ENCODE measurements at regions not wholly inside any gene's neighbourhood (a gene's known extent, or its start where the extent isn't known, plus 50 kb on each side); places are given as distances from the start of the nearest gene placed in this dataset.

DNA sequence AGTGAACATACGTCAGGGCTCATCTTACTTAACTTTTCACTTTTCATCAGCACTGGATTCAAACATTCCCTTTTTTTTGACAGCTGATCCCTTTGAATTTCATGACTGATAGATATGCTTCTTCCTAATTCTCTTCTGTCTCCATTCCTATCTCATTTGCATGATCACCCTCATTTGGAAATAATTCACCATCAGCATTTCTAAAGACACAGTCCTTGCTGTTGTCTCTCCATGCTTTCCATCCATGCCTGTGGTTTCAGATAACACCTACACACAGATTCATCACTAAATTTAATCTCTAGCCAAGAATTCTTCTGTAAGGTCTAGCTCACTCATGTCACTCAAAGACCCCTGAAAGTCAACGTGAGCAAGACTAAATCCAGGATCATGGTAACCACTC lies 228.4 kb upstream of the BTBD3 start:
- ATAC-seq: no peak
- no peak for TF ChIP-seq ZC3H10 (CRISPR knock-in tag; IDR thresholded peaks at IDR 0.05)
- no peak for TF ChIP-seq TOX (CRISPR knock-in tag; IDR thresholded peaks at IDR 0.05; ENCODE audit: borderline replicate concordance)
- TF ChIP-seq, protein P1, sequence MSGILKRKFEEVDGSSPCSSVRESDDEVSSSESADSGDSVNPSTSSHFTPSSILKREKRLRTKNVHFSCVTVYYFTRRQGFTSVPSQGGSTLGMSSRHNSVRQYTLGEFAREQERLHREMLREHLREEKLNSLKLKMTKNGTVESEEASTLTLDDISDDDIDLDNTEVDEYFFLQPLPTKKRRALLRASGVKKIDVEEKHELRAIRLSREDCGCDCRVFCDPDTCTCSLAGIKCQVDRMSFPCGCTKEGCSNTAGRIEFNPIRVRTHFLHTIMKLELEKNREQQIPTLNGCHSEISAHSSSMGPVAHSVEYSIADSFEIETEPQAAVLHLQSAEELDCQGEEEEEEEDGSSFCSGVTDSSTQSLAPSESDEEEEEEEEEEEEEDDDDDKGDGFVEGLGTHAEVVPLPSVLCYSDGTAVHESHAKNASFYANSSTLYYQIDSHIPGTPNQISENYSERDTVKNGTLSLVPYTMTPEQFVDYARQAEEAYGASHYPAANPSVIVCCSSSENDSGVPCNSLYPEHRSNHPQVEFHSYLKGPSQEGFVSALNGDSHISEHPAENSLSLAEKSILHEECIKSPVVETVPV (CRISPR knock-in tag; IDR thresholded peaks at IDR 0.05): no peak
- no peak for TF ChIP-seq BACH2 (CRISPR knock-in tag; IDR thresholded peaks at IDR 0.05; ENCODE audit: borderline replicate concordance)
- TF ChIP-seq CSDC2 (CRISPR knock-in tag; IDR thresholded peaks at IDR 0.05): no peak
- TF ChIP-seq TCF4 (CRISPR knock-in tag; IDR thresholded peaks at IDR 0.05; ENCODE audit: borderline replicate concordance): no peak
- TF ChIP-seq RARB (CRISPR knock-in tag; IDR thresholded peaks at IDR 0.05): no peak
- TF ChIP-seq, protein P2, sequence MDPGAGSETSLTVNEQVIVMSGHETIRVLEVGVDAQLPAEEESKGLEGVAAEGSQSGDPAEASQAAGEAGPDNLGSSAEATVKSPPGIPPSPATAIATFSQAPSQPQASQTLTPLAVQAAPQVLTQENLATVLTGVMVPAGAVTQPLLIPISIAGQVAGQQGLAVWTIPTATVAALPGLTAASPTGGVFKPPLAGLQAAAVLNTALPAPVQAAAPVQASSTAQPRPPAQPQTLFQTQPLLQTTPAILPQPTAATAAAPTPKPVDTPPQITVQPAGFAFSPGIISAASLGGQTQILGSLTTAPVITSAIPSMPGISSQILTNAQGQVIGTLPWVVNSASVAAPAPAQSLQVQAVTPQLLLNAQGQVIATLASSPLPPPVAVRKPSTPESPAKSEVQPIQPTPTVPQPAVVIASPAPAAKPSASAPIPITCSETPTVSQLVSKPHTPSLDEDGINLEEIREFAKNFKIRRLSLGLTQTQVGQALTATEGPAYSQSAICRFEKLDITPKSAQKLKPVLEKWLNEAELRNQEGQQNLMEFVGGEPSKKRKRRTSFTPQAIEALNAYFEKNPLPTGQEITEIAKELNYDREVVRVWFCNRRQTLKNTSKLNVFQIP (CRISPR knock-in tag; IDR thresholded peaks at IDR 0.05; ENCODE audit: borderline replicate concordance, low read depth): no peak
- TF ChIP-seq, protein P3, sequence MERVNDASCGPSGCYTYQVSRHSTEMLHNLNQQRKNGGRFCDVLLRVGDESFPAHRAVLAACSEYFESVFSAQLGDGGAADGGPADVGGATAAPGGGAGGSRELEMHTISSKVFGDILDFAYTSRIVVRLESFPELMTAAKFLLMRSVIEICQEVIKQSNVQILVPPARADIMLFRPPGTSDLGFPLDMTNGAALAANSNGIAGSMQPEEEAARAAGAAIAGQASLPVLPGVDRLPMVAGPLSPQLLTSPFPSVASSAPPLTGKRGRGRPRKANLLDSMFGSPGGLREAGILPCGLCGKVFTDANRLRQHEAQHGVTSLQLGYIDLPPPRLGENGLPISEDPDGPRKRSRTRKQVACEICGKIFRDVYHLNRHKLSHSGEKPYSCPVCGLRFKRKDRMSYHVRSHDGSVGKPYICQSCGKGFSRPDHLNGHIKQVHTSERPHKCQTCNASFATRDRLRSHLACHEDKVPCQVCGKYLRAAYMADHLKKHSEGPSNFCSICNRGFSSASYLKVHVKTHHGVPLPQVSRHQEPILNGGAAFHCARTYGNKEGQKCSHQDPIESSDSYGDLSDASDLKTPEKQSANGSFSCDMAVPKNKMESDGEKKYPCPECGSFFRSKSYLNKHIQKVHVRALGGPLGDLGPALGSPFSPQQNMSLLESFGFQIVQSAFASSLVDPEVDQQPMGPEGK (CRISPR knock-in tag; IDR thresholded peaks at IDR 0.05; ENCODE audit: borderline replicate concordance): no peak

DNA sequence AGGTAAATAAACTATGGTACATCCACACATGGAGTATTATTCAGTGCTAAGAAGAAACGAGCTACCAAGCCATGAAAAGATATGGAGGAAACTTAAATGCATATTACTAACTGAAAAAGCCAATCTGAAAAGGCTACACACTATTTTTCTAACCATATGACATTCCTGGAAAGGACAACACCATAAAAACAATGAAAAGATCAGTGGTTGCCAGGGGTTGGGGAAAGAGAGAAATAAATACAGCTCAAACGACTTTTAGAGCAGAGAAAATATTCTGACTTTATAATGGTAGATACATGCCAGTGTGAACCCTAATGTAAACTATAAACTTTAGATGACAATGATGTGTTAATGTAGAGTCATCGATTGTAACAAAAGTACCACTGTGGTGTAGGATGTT lies 225.9 kb upstream of the BTBD3 start:
- ATAC-seq: no peak
- no peak for TF ChIP-seq TCF4 (CRISPR knock-in tag; IDR thresholded peaks at IDR 0.05; ENCODE audit: borderline replicate concordance)
- no peak for TF ChIP-seq PPARA (CRISPR knock-in tag; IDR thresholded peaks at IDR 0.05; ENCODE audit: borderline replicate concordance)
- no peak for TF ChIP-seq ZFP30 (CRISPR knock-in tag; IDR thresholded peaks at IDR 0.05)
- TF ChIP-seq ISL1 (CRISPR knock-in tag; IDR thresholded peaks at IDR 0.05): no peak
- TF ChIP-seq BACH2 (CRISPR knock-in tag; IDR thresholded peaks at IDR 0.05; ENCODE audit: borderline replicate concordance): no peak
- TF ChIP-seq TOX (CRISPR knock-in tag; IDR thresholded peaks at IDR 0.05; ENCODE audit: borderline replicate concordance): no peak
- TF ChIP-seq ZFP3 (CRISPR knock-in tag; IDR thresholded peaks at IDR 0.05): no peak
- no peak for TF ChIP-seq OSR1 (CRISPR knock-in tag; IDR thresholded peaks at IDR 0.05)
- no peak for TF ChIP-seq ZC3H10 (CRISPR knock-in tag; IDR thresholded peaks at IDR 0.05)
- TF ChIP-seq, protein P3 (CRISPR knock-in tag; IDR thresholded peaks at IDR 0.05; ENCODE audit: borderline replicate concordance): no peak
- no peak for TF ChIP-seq GLIS3 (CRISPR knock-in tag; IDR thresholded peaks at IDR 0.05)
- no peak for TF ChIP-seq ESRRG (CRISPR knock-in tag; IDR thresholded peaks at IDR 0.05)
- no peak for TF ChIP-seq ZNF70 (CRISPR knock-in tag; IDR thresholded peaks at IDR 0.05)
- TF ChIP-seq, protein P2 (CRISPR knock-in tag; IDR thresholded peaks at IDR 0.05; ENCODE audit: borderline replicate concordance, low read depth): no peak
- no peak for TF ChIP-seq SNAI2 (CRISPR knock-in tag; IDR thresholded peaks at IDR 0.05)

DNA sequence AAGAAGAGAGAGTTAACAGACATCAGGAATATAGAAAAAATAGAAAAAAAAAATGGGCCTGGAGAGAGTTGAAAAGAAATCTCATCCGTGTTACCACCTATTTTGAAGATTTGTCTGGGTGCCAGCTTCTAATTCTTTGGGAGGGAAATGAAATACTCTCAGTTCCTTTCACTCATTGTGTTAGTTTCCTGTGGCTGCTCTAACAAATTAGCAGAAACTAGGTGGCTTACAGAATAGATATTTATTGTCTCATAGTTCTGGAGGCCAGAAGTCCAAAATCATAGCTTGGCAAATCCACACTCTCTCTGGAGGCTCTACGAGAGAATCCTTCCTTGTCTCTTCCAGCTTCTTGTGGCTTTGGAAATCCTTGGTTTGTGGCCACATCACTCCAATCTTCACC lies 225.1 kb upstream of the BTBD3 start:
- no peak for ATAC-seq
- no peak for TF ChIP-seq ARNTL (CRISPR knock-in tag; IDR thresholded peaks at IDR 0.05; ENCODE audit: borderline replicate concordance, low read depth)
- TF ChIP-seq, protein P4, sequence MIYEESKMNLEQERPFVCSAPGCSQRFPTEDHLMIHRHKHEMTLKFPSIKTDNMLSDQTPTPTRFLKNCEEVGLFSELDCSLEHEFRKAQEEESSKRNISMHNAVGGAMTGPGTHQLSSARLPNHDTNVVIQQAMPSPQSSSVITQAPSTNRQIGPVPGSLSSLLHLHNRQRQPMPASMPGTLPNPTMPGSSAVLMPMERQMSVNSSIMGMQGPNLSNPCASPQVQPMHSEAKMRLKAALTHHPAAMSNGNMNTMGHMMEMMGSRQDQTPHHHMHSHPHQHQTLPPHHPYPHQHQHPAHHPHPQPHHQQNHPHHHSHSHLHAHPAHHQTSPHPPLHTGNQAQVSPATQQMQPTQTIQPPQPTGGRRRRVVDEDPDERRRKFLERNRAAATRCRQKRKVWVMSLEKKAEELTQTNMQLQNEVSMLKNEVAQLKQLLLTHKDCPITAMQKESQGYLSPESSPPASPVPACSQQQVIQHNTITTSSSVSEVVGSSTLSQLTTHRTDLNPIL (CRISPR knock-in tag; IDR thresholded peaks at IDR 0.05; ENCODE audit: low read depth): no peak
- TF ChIP-seq, protein P1 (CRISPR knock-in tag; IDR thresholded peaks at IDR 0.05): no peak
- TF ChIP-seq BACH2 (CRISPR knock-in tag; IDR thresholded peaks at IDR 0.05; ENCODE audit: borderline replicate concordance): no peak
- no peak for TF ChIP-seq TOX (CRISPR knock-in tag; IDR thresholded peaks at IDR 0.05; ENCODE audit: borderline replicate concordance)
- TF ChIP-seq, protein P3 (CRISPR knock-in tag; IDR thresholded peaks at IDR 0.05; ENCODE audit: borderline replicate concordance): no peak
- TF ChIP-seq ZFP30 (CRISPR knock-in tag; IDR thresholded peaks at IDR 0.05): no peak
- no peak for TF ChIP-seq ISL1 (CRISPR knock-in tag; IDR thresholded peaks at IDR 0.05)
- no peak for TF ChIP-seq ZNF8 (CRISPR knock-in tag; IDR thresholded peaks at IDR 0.05)
- TF ChIP-seq ZC3H10 (CRISPR knock-in tag; IDR thresholded peaks at IDR 0.05): no peak
- TF ChIP-seq, protein P2 (CRISPR knock-in tag; IDR thresholded peaks at IDR 0.05; ENCODE audit: borderline replicate concordance, low read depth): no peak
- no peak for TF ChIP-seq SNAI2 (CRISPR knock-in tag; IDR thresholded peaks at IDR 0.05)
- TF ChIP-seq RARB (CRISPR knock-in tag; IDR thresholded peaks at IDR 0.05): no peak
- TF ChIP-seq PPARA (CRISPR knock-in tag; IDR thresholded peaks at IDR 0.05; ENCODE audit: borderline replicate concordance): no peak
